GM12892 (cell line): ENCODE measurements at regions not wholly inside any gene's neighbourhood (a gene's known extent, or its start where the extent isn't known, plus 50 kb on each side); places are given as distances from the start of the nearest gene placed in this dataset.

Experiments
- POLR2A ChIP-seq: IDR thresholded peaks from 2 replicates; pipeline ENCODE4 v1.6.1; 2011; ENCODE audit warnings: low read depth, low read length, control low read depth
- POLR2AphosphoS5 ChIP-seq: IDR thresholded peaks from 2 replicates; pipeline ENCODE4 v1.6.1; 2011; ENCODE audit warnings: low read depth, low read length, control low read depth
- TAF1 ChIP-seq: IDR thresholded peaks from 2 replicates; pipeline ENCODE4 v1.6.1; 2011; ENCODE audit warnings: low read depth, mild to moderate bottlenecking, control low read depth, low read length, borderline replicate concordance

DNA sequence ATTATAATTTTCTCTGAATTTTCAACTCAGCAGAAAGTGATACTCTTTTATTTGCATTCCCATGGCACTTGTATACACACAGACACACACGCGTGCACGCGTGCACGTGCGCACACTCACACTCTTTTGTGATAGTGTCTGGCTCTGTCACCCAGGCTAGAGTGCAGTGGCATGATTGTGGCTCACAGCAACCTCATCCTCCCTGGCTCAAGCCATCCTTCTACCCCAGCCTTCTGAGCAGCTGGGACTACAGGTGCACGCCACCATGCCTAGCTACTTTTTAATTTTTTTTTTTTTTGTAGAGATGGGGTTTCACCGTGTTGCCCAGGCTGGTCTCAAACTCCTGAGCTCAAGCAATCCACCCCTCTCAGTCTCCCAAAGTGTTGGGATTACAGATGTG is 123.2 kb downstream of the MC4R start:
- TF ChIP-seq POLR2A (no peak), POLR2AphosphoS5 (no peak), TAF1 (no peak)
